ENCODE measurements at regions not wholly inside any gene's neighbourhood (a gene's known extent, or its start where the extent isn't known, plus 50 kb on each side); places are given as distances from the start of the nearest gene placed in this dataset.

- Histone ChIP-seq H3K27ac (no peak overlapping the region), H3K9me3 (no peaks in the 10 kb centered on the region), H3K36me3 (no peaks in the 10 kb centered on the region), H3K4me1 (no peaks in the 10 kb centered on the region), H3K27me3 (no peaks in the 10 kb centered on the region), H3K4me3 (no peak overlapping the region)
- no peak for TF ChIP-seq CTCF (IDR thresholded peaks at IDR 0.05)
- DNase-seq (ENCODE audit: low spot score in 2 of 2): no peak
- intact Hi-C loops (cut with DNase I): no loop called here
Observed at GRCh38 chr6:99833034-99833433, 161.0 kb downstream of the MCHR2 start.

DNA sequence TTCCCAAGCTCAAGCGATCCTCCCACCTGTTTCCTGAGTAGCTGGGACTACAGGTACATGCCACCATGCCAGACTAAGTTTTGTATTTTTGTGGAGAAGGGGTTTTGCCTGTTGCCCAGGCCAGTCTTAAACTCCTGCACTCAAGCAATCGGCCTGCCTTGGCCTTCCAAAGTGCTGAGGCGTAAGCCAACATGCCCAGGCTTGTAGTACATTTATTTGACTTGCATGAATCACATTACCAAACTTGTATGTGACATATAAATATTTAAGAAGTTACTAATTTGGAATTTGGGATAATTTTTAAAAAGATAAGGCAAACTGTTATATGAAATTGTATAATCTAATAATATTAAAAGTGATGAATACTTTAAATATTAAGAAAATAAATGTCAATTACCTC lies 157.6 kb downstream of the MCHR2 start:
- Histone ChIP-seq H3K4me1 (no peaks in the 10 kb centered on the region), H3K9me3 (no peaks in the 10 kb centered on the region), H3K27ac (no peak overlapping the region), H3K27me3 (no peaks in the 10 kb centered on the region), H3K36me3 (no peaks in the 10 kb centered on the region), H3K4me3 (no peak overlapping the region)
- intact Hi-C loops (cut with DNase I): no loop called here
- DNase-seq (ENCODE audit: low spot score in 2 of 2): no peak
- TF ChIP-seq CTCF (IDR thresholded peaks at IDR 0.05): no peak

DNA sequence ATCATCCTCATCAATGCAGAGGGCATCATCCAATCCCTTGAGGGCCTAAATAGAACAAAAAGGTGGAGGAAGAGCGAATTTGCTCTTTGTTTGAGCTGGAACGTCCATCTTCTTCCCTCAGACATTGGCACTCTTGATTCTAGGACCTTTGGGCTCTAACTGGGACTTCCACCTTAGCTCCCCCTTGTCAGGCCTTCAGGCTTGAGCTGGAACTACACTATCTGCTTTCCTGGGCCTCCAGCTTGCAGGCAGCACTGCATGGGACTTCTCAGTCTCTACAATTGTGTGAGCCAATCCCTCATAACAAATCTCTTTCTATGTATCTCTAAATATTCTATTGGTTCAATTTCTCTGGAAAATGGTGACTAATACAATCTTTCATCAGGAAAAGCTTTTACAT lies 155.4 kb downstream of the MCHR2 start:
- Histone ChIP-seq H3K4me3 (no peak overlapping the region), H3K36me3 (no peaks in the 10 kb centered on the region), H3K27me3 (no peaks in the 10 kb centered on the region), H3K4me1 (no peaks in the 10 kb centered on the region), H3K27ac (no peak overlapping the region), H3K9me3 (no peaks in the 10 kb centered on the region)
- intact Hi-C loops (cut with DNase I): no loop called here
- no peak for TF ChIP-seq CTCF (IDR thresholded peaks at IDR 0.05)
- no peak for DNase-seq (ENCODE audit: low spot score in 2 of 2)

- intact Hi-C loops (cut with DNase I): no loop called here
- no peak overlapping the region for H3K27ac ChIP-seq
Observed at GRCh38 chr6:99841297-99841696, 152.7 kb downstream of the MCHR2 start.

DNA sequence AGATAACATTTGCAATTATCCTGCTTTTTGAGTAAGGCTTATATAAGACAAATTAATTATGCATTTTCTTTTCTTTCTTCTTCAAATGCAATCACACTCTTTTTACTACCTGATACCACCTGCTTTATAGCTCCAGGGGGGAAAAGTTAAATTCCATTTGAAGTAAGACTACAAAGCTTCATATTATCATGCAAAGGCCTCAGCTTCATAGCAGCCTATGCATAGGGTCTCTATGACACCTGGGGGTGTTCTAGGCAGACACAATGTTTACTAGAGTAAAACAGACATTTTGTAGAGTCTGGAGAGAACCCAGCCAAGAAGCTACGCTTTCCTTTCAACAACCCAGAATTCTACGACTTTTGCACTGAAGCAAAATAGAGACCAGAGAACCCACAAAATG lies 148.0 kb downstream of the MCHR2 start:
- Histone ChIP-seq H3K4me1 (no peaks in the 10 kb centered on the region), H3K36me3 (no peaks in the 10 kb centered on the region), H3K27me3 (no peaks in the 10 kb centered on the region), H3K27ac (no peak overlapping the region), H3K4me3 (no peak overlapping the region), H3K9me3 (no peaks in the 10 kb centered on the region)
- TF ChIP-seq CTCF (IDR thresholded peaks at IDR 0.05): no peak
- intact Hi-C loops (cut with DNase I): no loop called here
- no peak for DNase-seq (ENCODE audit: low spot score in 2 of 2)

More at GRCh38 chr6:99841297-99841696, 152.7 kb downstream of the MCHR2 start:
- Histone ChIP-seq H3K4me1 (no peaks in the 10 kb centered on the region), H3K9me3 (no peaks in the 10 kb centered on the region), H3K36me3 (no peaks in the 10 kb centered on the region), H3K4me3 (no peak overlapping the region), H3K27me3 (no peaks in the 10 kb centered on the region)
- DNase-seq (ENCODE audit: low spot score in 2 of 2): no peak
- no peak for TF ChIP-seq CTCF (IDR thresholded peaks at IDR 0.05)

- intact Hi-C loops (cut with DNase I): no loop called here
- H3K27ac ChIP-seq: no peak overlapping the region
- no peaks in the 10 kb centered on the region for H3K36me3 ChIP-seq
- H3K27me3 ChIP-seq: no peaks in the 10 kb centered on the region
- no peaks in the 10 kb centered on the region for H3K4me1 ChIP-seq
- no peak for DNase-seq (ENCODE audit: low spot score in 2 of 2)
- no peak for TF ChIP-seq CTCF (IDR thresholded peaks at IDR 0.05)
- no peak overlapping the region for H3K4me3 ChIP-seq
- no peaks in the 10 kb centered on the region for H3K9me3 ChIP-seq
Observed at GRCh38 chr6:99850841-99851240, 143.2 kb downstream of the MCHR2 start.
